HepG2 (cell line): ENCODE measurements at regions not wholly inside any gene's neighbourhood (a gene's known extent, or its start where the extent isn't known, plus 50 kb on each side); places are given as distances from the start of the nearest gene placed in this dataset.

Experiments used
- ATAC-seq: fragments of 200-7000 bp; cut with Tn5 transposase; 3 replicates; pipeline ENCODE4 v1.9.1; 2020; ENCODE audit warnings: mild to moderate bottlenecking, moderate library complexity
- BruUV-seq: library from RNA; stranded (reverse); fragments of 400-500 nt; replicated peaks from 2 replicates; lab custom pipeline; 2021; lab: Mats Ljungman, UMichigan
- CTCF ChIA-PET: fragments of 300-600 bp; formaldehyde crosslinking; extraction: SDS; loops from one replicate; lab custom pipeline; 2021; ENCODE audit warnings: low total read pairs, inconsistent platforms, low intra/inter-chr PET ratio; lab: Yijun Ruan, JAX
- POLR2A ChIA-PET: fragments of 350-600 bp; sonication (Branson Sonifier 250); formaldehyde crosslinking; loops from one replicate; lab custom pipeline; 2020; ENCODE audit warnings: antibody characterized with exemption, inconsistent platforms; lab: Yijun Ruan, JAX
- DNase-seq: peaks from one replicate; pipeline ENCODE4 v3.0.0-alpha.2; 2015; ENCODE audit warnings: low spot score
- FAIRE-seq: peaks from 3 replicates; lab custom pipeline; 2011; peaks lifted over from hg19 to GRCh38; lab: Jason Lieb, UNC
- H2AFZ ChIP-seq: one replicate; pipeline ENCODE4 v1.6.1; 2011; ENCODE audit warnings: low read length, inconsistent platforms
- H3K27ac ChIP-seq: fragments of 300-600 bp; 3 replicates; pipeline ENCODE4 v1.8.0; 2011; ENCODE audit warnings: mixed run types, mild to moderate bottlenecking, mixed read lengths, low read length, inconsistent platforms; ENCODE audit not compliant: insufficient read depth; ENCODE audit errors: extremely low read length
- H3K27me3 ChIP-seq, 2 experiments: fragments of 200-600 bp in 1 of 2; 2 replicates in 1 of 2; 3 replicates in 1 of 2; pipeline versions ENCODE4 v1.6.0 to v1.8.0; 2011; ENCODE audit warnings: low read length in 2 of 2, mild to moderate bottlenecking in 2 of 2, moderate library complexity in 2 of 2, inconsistent platforms in 1 of 2; ENCODE audit not compliant: insufficient read depth in 2 of 2, control insufficient read depth in 1 of 2
- H3K36me3 ChIP-seq, 2 experiments: fragments of 200-600 bp in 1 of 2; replicated peaks in 1 of 2; 2 replicates in 1 of 2; 3 replicates in 1 of 2; pipeline versions ENCODE4 v1.5.1 to v1.8.0; 2011; ENCODE audit warnings: low read length in 2 of 2, inconsistent platforms in 1 of 2; ENCODE audit not compliant: insufficient read depth in 2 of 2, control insufficient read depth in 1 of 2
- H3K4me1 ChIP-seq: 2 replicates; pipeline ENCODE4 v1.5.1; 2012; ENCODE audit warnings: low read length, inconsistent platforms; ENCODE audit not compliant: insufficient read depth
- H3K4me2 ChIP-seq: 2 replicates; pipeline ENCODE4 v1.6.0; 2011; ENCODE audit warnings: low read depth, low read length, inconsistent platforms
- H3K4me3 ChIP-seq, 3 experiments: fragments of 200-600 bp in 1 of 3; sonication (generic), shearing (Covaris generic) in 1 of 3; replicated peaks in 1 of 3; 2 replicates each; pipeline ENCODE4 v1.5.1; 2011 to 2016; ENCODE audit warnings: low read length in 3 of 3, inconsistent platforms in 2 of 3, low read depth in 2 of 3, mild to moderate bottlenecking in 2 of 3, control low read depth in 1 of 3, mixed read lengths in 1 of 3; ENCODE audit not compliant: insufficient read depth in 1 of 3
- H3K79me2 ChIP-seq: one replicate; pipeline ENCODE4 v1.6.1; 2011; ENCODE audit warnings: low read length, inconsistent platforms; ENCODE audit not compliant: insufficient read depth
- H3K9ac ChIP-seq: 2 replicates; pipeline ENCODE4 v1.6.0; 2011; ENCODE audit warnings: mild to moderate bottlenecking, low read depth, low read length, inconsistent platforms; ENCODE audit not compliant: insufficient read depth
- H3K9me3 ChIP-seq: 2 replicates; pipeline ENCODE4 v1.5.1; 2012; ENCODE audit warnings: mild to moderate bottlenecking, low read length
- H4K20me1 ChIP-seq: 2 replicates; pipeline ENCODE4 v1.6.0; 2011; ENCODE audit warnings: inconsistent platforms, mild to moderate bottlenecking, low read length, moderate library complexity; ENCODE audit not compliant: insufficient read depth
- FIP1L1 ChIP-seq: fragments of 200-400 bp; formaldehyde crosslinking; IDR thresholded peaks from 2 replicates; pipeline ENCODE4 v1.6.1; 2018; ENCODE audit warnings: low read depth, mild to moderate bottlenecking, low read length, moderate library complexity, borderline replicate concordance; ENCODE audit not compliant: insufficient read depth
- KDM2A ChIP-seq: sonication (generic); formaldehyde crosslinking; IDR thresholded peaks from 2 replicates; pipeline ENCODE4 v1.4.0; 2020; ENCODE audit warnings: low read depth, missing genetic modification reagents, borderline replicate concordance
- KDM5A ChIP-seq: fragments of 200-600 bp; sonication (generic); IDR thresholded peaks from 2 replicates; pipeline ENCODE4 v1.7.0; 2018; ENCODE audit warnings: antibody characterized with exemption, mild to moderate bottlenecking, low read length, borderline replicate concordance
- ZBTB42 ChIP-seq: sonication (generic); formaldehyde crosslinking; IDR thresholded peaks from 2 replicates; pipeline ENCODE4 v1.5.0; 2020; ENCODE audit warnings: mild to moderate bottlenecking, missing genetic modification reagents
- WGBS: methylation state at CpG from one replicate; pipeline ENCODE4 v1.1.6; 2017; ENCODE audit warnings: low lambda C conversion rate; 5-methylcytosine and 5-hydroxymethylcytosine counted together
- in situ Hi-C: cut with HindIII; loops from 2 replicates; pipeline ENCODE4 v1.10.0; 2017; ENCODE audit warnings: low pct_unique_long_range_greater_than_20kb; ENCODE audit not compliant: extremely low pct_ligation_motif_present
- intact Hi-C: fragments of 100-400 bp; cut with micrococcal nuclease; formaldehyde crosslinking; loops from one replicate; pipeline ENCODE4 v1.10.0; 2022; ENCODE audit not compliant: unreplicated experiment
- TF ChIP-seq, protein P1 (sequence below): sonication (generic); formaldehyde crosslinking; IDR thresholded peaks from one replicate; pipeline ENCODE4 v1.5.1; 2020; ENCODE audit warnings: mild to moderate bottlenecking, missing genetic modification reagents; ENCODE audit errors: not compliant biosample characterization
- TF ChIP-seq, protein P2 (sequence below): sonication (generic); IDR thresholded peaks from 2 replicates; pipeline ENCODE4 v1.6.1; 2016; ENCODE audit warnings: low read depth, borderline replicate concordance

DNA sequence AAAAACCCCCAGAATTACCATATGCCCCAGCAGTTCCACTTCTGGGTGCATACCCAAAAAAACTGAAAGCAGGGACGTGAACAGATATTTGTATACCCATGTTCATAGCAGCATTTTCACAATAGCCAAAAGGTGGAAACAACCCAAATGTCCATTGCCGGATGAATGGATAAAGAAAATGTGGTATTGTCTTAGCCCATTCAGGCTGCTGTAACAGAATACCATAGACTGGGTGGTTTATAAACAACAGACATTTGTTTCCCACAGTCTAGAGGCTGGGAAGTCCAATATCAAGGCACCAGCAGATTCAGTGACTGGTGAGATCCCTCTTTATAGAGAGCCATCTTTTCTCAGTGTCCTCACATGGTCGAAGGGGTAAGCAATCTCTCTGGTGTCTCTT is 182.1 kb upstream of the ANKRD28 start:
- WGBS: 38% methylated on average over 3 of the region's 3 CpGs
- DNase-seq (no peak), ATAC-seq (no peak), FAIRE-seq (no peak)
- no peaks in the 10 kb centered on the region for H3K79me2 ChIP-seq
- H3K4me1 ChIP-seq: no peaks in the 10 kb centered on the region
- H3K27me3 ChIP-seq: no peaks in the 10 kb centered on the region
- H3K4me2 ChIP-seq: no peak overlapping the region
- TF ChIP-seq, protein P1, sequence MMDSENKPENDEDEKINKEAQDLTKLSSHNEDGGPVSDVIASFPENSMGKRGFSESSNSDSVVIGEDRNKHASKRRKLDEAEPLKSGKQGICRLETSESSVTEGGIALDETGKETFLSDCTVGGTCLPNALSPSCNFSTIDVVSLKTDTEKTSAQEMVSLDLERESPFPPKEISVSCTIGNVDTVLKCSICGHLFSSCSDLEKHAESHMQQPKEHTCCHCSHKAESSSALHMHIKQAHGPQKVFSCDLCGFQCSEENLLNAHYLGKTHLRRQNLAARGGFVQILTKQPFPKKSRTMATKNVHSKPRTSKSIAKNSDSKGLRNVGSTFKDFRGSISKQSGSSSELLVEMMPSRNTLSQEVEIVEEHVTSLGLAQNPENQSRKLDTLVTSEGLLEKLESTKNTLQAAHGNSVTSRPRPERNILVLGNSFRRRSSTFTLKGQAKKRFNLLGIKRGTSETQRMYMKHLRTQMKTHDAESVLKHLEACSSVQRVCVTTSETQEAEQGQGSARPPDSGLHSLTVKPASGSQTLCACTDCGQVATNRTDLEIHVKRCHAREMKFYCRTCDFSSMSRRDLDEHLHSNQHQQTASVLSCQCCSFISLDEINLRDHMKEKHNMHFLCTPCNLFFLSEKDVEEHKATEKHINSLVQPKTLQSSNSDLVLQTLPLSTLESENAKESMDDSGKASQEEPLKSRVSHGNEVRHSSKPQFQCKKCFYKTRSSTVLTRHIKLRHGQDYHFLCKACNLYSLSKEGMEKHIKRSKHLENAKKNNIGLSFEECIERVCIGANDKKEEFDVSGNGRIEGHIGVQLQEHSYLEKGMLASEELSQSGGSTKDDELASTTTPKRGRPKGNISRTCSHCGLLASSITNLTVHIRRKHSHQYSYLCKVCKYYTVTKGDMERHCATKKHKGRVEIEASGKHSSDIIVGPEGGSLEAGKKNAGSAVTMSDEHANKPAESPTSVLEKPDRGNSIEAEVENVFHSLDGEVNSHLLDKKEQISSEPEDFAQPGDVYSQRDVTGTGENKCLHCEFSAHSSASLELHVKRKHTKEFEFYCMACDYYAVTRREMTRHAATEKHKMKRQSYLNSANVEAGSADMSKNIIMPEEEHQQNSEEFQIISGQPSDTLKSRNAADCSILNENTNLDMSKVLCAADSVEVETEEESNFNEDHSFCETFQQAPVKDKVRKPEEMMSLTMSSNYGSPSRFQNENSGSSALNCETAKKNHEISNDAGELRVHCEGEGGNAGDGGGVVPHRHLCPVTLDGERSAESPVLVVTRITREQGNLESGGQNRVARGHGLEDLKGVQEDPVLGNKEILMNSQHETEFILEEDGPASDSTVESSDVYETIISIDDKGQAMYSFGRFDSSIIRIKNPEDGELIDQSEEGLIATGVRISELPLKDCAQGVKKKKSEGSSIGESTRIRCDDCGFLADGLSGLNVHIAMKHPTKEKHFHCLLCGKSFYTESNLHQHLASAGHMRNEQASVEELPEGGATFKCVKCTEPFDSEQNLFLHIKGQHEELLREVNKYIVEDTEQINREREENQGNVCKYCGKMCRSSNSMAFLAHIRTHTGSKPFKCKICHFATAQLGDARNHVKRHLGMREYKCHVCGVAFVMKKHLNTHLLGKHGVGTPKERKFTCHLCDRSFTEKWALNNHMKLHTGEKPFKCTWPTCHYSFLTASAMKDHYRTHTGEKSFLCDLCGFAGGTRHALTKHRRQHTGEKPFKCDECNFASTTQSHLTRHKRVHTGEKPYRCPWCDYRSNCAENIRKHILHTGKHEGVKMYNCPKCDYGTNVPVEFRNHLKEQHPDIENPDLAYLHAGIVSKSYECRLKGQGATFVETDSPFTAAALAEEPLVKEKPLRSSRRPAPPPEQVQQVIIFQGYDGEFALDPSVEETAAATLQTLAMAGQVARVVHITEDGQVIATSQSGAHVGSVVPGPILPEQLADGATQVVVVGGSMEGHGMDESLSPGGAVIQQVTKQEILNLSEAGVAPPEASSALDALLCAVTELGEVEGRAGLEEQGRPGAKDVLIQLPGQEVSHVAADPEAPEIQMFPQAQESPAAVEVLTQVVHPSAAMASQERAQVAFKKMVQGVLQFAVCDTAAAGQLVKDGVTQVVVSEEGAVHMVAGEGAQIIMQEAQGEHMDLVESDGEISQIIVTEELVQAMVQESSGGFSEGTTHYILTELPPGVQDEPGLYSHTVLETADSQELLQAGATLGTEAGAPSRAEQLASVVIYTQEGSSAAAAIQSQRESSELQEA (CRISPR knock-in tag): no peak
- TF ChIP-seq ZBTB42 (CRISPR knock-in tag): no peak
- no peak for TF ChIP-seq KDM5A
- no peak for TF ChIP-seq KDM2A (CRISPR knock-in tag)
- no peak for TF ChIP-seq FIP1L1
- TF ChIP-seq, protein P2, sequence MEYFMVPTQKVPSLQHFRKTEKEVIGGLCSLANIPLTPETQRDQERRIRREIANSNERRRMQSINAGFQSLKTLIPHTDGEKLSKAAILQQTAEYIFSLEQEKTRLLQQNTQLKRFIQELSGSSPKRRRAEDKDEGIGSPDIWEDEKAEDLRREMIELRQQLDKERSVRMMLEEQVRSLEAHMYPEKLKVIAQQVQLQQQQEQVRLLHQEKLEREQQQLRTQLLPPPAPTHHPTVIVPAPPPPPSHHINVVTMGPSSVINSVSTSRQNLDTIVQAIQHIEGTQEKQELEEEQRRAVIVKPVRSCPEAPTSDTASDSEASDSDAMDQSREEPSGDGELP: no peak
- no peak overlapping the region for H3K9ac ChIP-seq
- BruUV-seq: no TSS peak
- no peaks in the 10 kb centered on the region for H4K20me1 ChIP-seq
- H3K4me3 ChIP-seq: no peak overlapping the region
- H3K27ac ChIP-seq: no peak overlapping the region
- ChIA-PET CTCF (no interaction called here), POLR2A (no interaction called here)
- H3K9me3 ChIP-seq: no peaks in the 10 kb centered on the region
- no peak overlapping the region for H2AFZ ChIP-seq
- H3K36me3 ChIP-seq: no peaks in the 10 kb centered on the region
- in situ Hi-C loops (no loop called here), intact Hi-C loops (no loop called here)
